Liver (tissue), 8 donors: ENCODE measurements at regions not wholly inside any gene's neighbourhood (a gene's known extent, or its start where the extent isn't known, plus 50 kb on each side); places are given as distances from the start of the nearest gene placed in this dataset.
A peak's percentile ranks its signal among the peaks of the same experiment; 100 is the strongest.

Source experiments
- DNase-seq: peaks from one replicate; pipeline ENCODE4 v3.0.0-alpha.2; 2017; ENCODE audit warnings: low spot score
- H3K27ac ChIP-seq, 2 donors: one replicate each; pipeline ENCODE4 v1.7.0; 2013; ENCODE audit warnings: inconsistent platforms in 2 of 2, low read length in 2 of 2, control low read depth in 1 of 2, low read depth in 1 of 2, mild to moderate bottlenecking in 1 of 2
- H3K27me3 ChIP-seq, 4 donors: one replicate each; pipeline versions ENCODE4 v1.6.1 to v1.7.0; 2013; ENCODE audit warnings: low read length in 3 of 4, inconsistent platforms in 1 of 4, mild to moderate bottlenecking in 1 of 4, moderate library complexity in 1 of 4; ENCODE audit not compliant: control insufficient read depth in 4 of 4, insufficient read depth in 4 of 4
- H3K36me3 ChIP-seq, 4 donors: one replicate each; pipeline versions ENCODE4 v1.6.1 to v1.7.0; 2013; ENCODE audit warnings: low read length in 3 of 4, mild to moderate bottlenecking in 3 of 4, low read depth in 1 of 4, moderate library complexity in 1 of 4; ENCODE audit not compliant: control insufficient read depth in 4 of 4, insufficient read depth in 3 of 4
- H3K4me1 ChIP-seq, 4 donors: one replicate each; pipeline versions ENCODE4 v1.6.1 to v1.7.0; 2013; ENCODE audit warnings: low read length in 3 of 4, mild to moderate bottlenecking in 3 of 4, moderate library complexity in 1 of 4; ENCODE audit not compliant: control insufficient read depth in 4 of 4, insufficient read depth in 4 of 4
- H3K4me3 ChIP-seq, 3 donors: one replicate each; pipeline versions ENCODE4 v1.6.1 to v1.7.0; 2013; ENCODE audit warnings: low read length in 3 of 3, control low read depth in 1 of 3, low read depth in 1 of 3, mild to moderate bottlenecking in 1 of 3
- H3K9ac ChIP-seq, 2 donors: one replicate each; pipeline ENCODE4 v1.7.0; 2013; ENCODE audit warnings: low read length in 2 of 2, mild to moderate bottlenecking in 2 of 2, moderate library complexity in 2 of 2, control low read depth in 1 of 2, low read depth in 1 of 2
- H3K9me3 ChIP-seq, 4 donors: one replicate each; pipeline versions ENCODE4 v1.6.1 to v1.7.0; 2013; ENCODE audit warnings: low read length in 3 of 4; ENCODE audit not compliant: control insufficient read depth in 4 of 4
- ATF3 ChIP-seq: IDR thresholded peaks from 2 replicates; pipeline ENCODE4 v1.6.1; 2016; ENCODE audit warnings: antibody characterized with exemption
- CTCF ChIP-seq: fragments of 150-350 bp; IDR thresholded peaks from 2 replicates; pipeline ENCODE4 v1.5.1; 2017; ENCODE audit warnings: improper control_type of control experiment, low read depth, low read length; ENCODE audit not compliant: missing input control
- EGR1 ChIP-seq, 2 donors: IDR thresholded peaks; 2 replicates each; pipeline ENCODE4 v1.6.1; 2016 to 2018; ENCODE audit warnings: antibody characterized with exemption in 2 of 2, low read depth in 2 of 2
- FOXA1 ChIP-seq: IDR thresholded peaks from 2 replicates; pipeline ENCODE4 v1.6.1; 2016; ENCODE audit warnings: antibody characterized with exemption
- FOXA2 ChIP-seq: IDR thresholded peaks from 2 replicates; pipeline ENCODE4 v1.6.1; 2016; ENCODE audit warnings: antibody characterized with exemption
- GABPA ChIP-seq, 2 donors: IDR thresholded peaks in 1 of 2; conservative IDR thresholded peaks in 1 of 2; 2 replicates each; pipeline ENCODE4 v1.6.1; 2016; ENCODE audit warnings: antibody characterized with exemption in 2 of 2, mild to moderate bottlenecking in 1 of 2, moderate library complexity in 1 of 2
- HNF4A ChIP-seq, 2 donors: conservative IDR thresholded peaks; 2 replicates each; pipeline ENCODE4 v1.6.1; 2016; ENCODE audit warnings: antibody characterized with exemption in 2 of 2, mild to moderate bottlenecking in 2 of 2
- HNF4G ChIP-seq: IDR thresholded peaks from 2 replicates; pipeline ENCODE4 v1.6.1; 2016; ENCODE audit warnings: antibody characterized with exemption
- JUND ChIP-seq, 2 donors: IDR thresholded peaks; 2 replicates each; pipeline ENCODE4 v1.6.1; 2016; ENCODE audit warnings: antibody characterized with exemption in 2 of 2
- MAX ChIP-seq: IDR thresholded peaks from 2 replicates; pipeline ENCODE4 v1.6.1; 2016; ENCODE audit warnings: antibody characterized with exemption
- NR2F2 ChIP-seq: IDR thresholded peaks from 2 replicates; pipeline ENCODE4 v1.6.1; 2016; ENCODE audit warnings: antibody characterized with exemption
- RAD21 ChIP-seq, 2 donors: IDR thresholded peaks; 2 replicates each; pipeline ENCODE4 v1.6.1; 2016; ENCODE audit warnings: antibody characterized with exemption in 2 of 2, mild to moderate bottlenecking in 2 of 2
- REST ChIP-seq: IDR thresholded peaks from 2 replicates; pipeline ENCODE4 v1.6.1; 2016; ENCODE audit warnings: antibody characterized with exemption, mild to moderate bottlenecking
- RXRA ChIP-seq, 2 donors: IDR thresholded peaks; 2 replicates each; pipeline ENCODE4 v1.6.1; 2017 to 2018; ENCODE audit warnings: antibody characterized with exemption in 2 of 2, mild to moderate bottlenecking in 1 of 2
- SP1 ChIP-seq: IDR thresholded peaks from 2 replicates; pipeline ENCODE4 v1.6.1; 2018; ENCODE audit warnings: antibody characterized with exemption, mild to moderate bottlenecking
- TAF1 ChIP-seq: conservative IDR thresholded peaks from 2 replicates; pipeline ENCODE4 v1.6.1; 2016; ENCODE audit warnings: antibody characterized with exemption, mild to moderate bottlenecking
- YY1 ChIP-seq: IDR thresholded peaks from 2 replicates; pipeline ENCODE4 v1.6.1; 2016; ENCODE audit warnings: antibody characterized with exemption, mild to moderate bottlenecking
- ZBTB33 ChIP-seq: IDR thresholded peaks from 2 replicates; pipeline ENCODE4 v1.6.1; 2016; ENCODE audit warnings: antibody characterized with exemption
- WGBS: extraction: QIAGEN DNeasy Blood & Tissue Kit; methylation state at CpG from one replicate; pipeline ENCODE4 v1.1.7; 2013; 5-methylcytosine and 5-hydroxymethylcytosine counted together
- donor health status: healthy.
- donor health status: healthy.
- donor health status: healthy.
- donor health status: healthy.
- donor health status: healthy.

GRCh38 chr13:40863723-40864122, 74.3 kb downstream of the SLC25A15 start:
- Histone ChIP-seq H3K36me3 (no peaks in the 10 kb centered on the region), H3K27me3 (no peaks in the 10 kb centered on the region), H3K4me3 (no peak overlapping the region), H3K9ac (no peak overlapping the region), H3K4me1 (no peaks in the 10 kb centered on the region), H3K27ac (no peak overlapping the region), H3K9me3 (no peaks in the 10 kb centered on the region)
- DNase-seq, result no peak
- 79% methylated on average over 4 of the region's 4 CpGs for WGBS
- TF ChIP-seq EGR1 (IDR thresholded peaks at IDR 0.05; ENCODE audit: low read depth in 2 of 2) (no peak), REST (no peak), JUND (IDR thresholded peaks at IDR 0.05) (no peak), YY1 (no peak), SP1 (no peak), RXRA (IDR thresholded peaks at IDR 0.05) (no peak), HNF4G (no peak), FOXA1 (no peak), GABPA (IDR thresholded peaks at IDR 0.05 in 1 of 2, conservative IDR thresholded peaks at IDR 0.05 in 1 of 2) (no peak)

GRCh38 chr13:40874138-40874779, 84.8 kb downstream of the SLC25A15 start:
- no peak overlapping the region for H3K27ac ChIP-seq
- WGBS, result 94% methylated on average over 5 of the region's 5 CpGs
- TF ChIP-seq NR2F2, result no peak
- TF ChIP-seq TAF1, result no peak
- TF ChIP-seq GABPA (IDR thresholded peaks at IDR 0.05 in 1 of 2, conservative IDR thresholded peaks at IDR 0.05 in 1 of 2), result no peak
- TF ChIP-seq ZBTB33, result no peak
- no peak for TF ChIP-seq RAD21 (IDR thresholded peaks at IDR 0.05)
- no peak for TF ChIP-seq FOXA1
- no peak for TF ChIP-seq FOXA2
- no peak for TF ChIP-seq RXRA (IDR thresholded peaks at IDR 0.05)
- no peak for TF ChIP-seq EGR1 (IDR thresholded peaks at IDR 0.05; ENCODE audit: low read depth in 2 of 2)
- no peak for TF ChIP-seq MAX
- no peak for TF ChIP-seq HNF4A (conservative IDR thresholded peaks at IDR 0.05)
- no peak for TF ChIP-seq REST
- no peak for TF ChIP-seq YY1
- TF ChIP-seq ATF3, result no peak
- no peak for TF ChIP-seq SP1
- no peak for TF ChIP-seq CTCF
- no peak for TF ChIP-seq JUND (IDR thresholded peaks at IDR 0.05)
- no peaks in the 10 kb centered on the region for H3K27me3 ChIP-seq
- no peaks in the 10 kb centered on the region for H3K4me1 ChIP-seq
- H3K9me3 ChIP-seq, result peaks cover 14 to 32% (median 26%) of the 10 kb centered on the region in 4 donors
- H3K4me3 ChIP-seq, result peak overlapping the region in 1 of 3 donors; percentile 41
- no peak overlapping the region for H3K9ac ChIP-seq
- no peak for DNase-seq
- H3K36me3 ChIP-seq, result peaks cover 6 to 34% (median 21%) of the 10 kb centered on the region in 4 donors
